COLO668 (cell line): ENCODE measurements at regions not wholly inside any gene's neighbourhood (a gene's known extent, or its start where the extent isn't known, plus 50 kb on each side); places are given as distances from the start of the nearest gene placed in this dataset.
A peak's percentile ranks its signal among the peaks of the same experiment; 100 is the strongest.
"Not testable (repeated sequence)": the region's sequence is repeated elsewhere in the genome, so short reads cannot be mapped to it uniquely, and the experiment has no call there.

Source experiments
- DNase-seq: peaks from one replicate; lab custom pipeline; 2025; ENCODE audit not compliant: unreplicated experiment; lab: John Stamatoyannopoulos, UW

GRCh38 chr4:115956054-115956796, 842.8 kb upstream of the NDST4 start:
- DNase-seq: not testable (repeated sequence)

DNA sequence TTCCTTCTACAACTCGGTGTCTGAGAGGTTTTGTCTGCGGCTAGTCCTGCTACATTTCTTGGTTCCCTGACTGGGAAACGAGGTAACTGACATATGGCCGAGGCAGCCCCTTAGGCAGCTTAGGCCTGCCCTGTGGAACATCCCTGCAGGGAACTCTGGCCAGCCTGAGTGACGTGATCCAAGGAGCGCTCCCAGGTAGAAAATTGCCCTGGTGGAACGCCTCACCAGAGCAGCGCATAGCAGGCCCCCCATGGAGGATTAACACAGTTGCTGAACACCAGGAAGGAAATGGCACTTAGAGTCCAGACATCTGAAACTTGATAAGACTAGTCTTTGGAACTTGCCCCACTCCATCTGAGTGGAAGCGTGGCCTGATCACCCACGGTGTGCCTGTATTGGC, 837.4 kb upstream of the NDST4 start:
- DNase-seq: no peak

GRCh38 chr4:115949974-115950743, 836.7 kb upstream of the NDST4 start:
- not testable (repeated sequence) for DNase-seq

- no peak for DNase-seq
Measured at GRCh38 chr4:115945026-115945425, 831.6 kb upstream of the NDST4 start.

DNA sequence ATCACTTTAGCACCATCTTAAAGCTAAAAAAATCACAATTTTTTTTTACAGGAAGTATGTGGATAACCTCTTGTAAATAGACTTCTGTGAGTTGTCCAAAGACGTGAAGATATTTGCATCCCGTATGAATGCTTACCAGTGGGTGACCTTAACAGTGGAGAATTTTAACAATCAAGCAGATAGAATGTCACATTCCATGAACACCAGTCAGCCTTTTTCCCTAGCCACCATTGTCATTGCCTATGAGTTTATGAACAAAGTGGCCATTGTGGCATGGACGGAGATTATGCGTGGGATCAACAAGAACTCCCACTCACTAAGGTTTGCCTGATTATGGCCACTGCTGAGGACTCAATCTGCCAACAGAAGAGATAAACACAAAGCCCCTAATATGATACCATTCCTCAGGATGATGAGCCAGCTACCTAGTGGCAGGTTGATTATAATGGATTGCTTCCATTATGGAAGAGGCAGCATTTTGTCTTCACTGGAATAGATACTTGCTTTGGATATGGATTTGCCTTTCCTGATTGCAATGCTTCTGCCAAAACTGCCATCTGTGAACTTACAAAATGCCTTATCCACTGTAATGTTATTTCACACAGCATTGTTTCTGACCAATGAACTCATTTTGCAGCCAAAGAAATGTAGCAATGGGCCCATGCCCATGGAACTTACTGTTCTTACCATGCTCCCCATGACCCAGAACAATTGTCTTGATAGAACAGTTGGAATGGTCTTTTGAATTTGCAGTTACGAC, 830.9 kb upstream of the NDST4 start:
- no peak for DNase-seq

- no peak for DNase-seq
Measured at GRCh38 chr4:115938764-115939443, 825.5 kb upstream of the NDST4 start.

DNA sequence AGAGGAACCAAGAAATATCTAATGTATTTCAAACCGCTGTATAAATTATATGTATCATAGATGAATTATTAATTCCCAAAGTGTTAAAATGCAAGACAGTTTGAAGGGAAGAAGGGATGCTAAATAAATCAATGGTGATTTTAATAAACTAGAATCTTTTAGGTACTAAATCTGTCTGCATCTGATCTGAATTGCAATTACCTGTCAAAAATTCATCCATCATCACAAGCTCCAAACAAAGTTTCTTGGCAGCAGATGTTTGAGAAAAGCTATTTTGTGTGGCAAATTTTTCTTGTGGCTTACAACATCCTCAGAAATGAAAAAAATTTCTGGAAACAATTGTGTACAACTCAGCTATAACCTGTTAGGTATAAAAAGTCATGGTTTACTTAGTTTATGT, 816.0 kb upstream of the NDST4 start:
- DNase-seq: no peak

GRCh38 chr4:115927382-115927781, 814.0 kb upstream of the NDST4 start:
- DNase-seq: no peak

DNA sequence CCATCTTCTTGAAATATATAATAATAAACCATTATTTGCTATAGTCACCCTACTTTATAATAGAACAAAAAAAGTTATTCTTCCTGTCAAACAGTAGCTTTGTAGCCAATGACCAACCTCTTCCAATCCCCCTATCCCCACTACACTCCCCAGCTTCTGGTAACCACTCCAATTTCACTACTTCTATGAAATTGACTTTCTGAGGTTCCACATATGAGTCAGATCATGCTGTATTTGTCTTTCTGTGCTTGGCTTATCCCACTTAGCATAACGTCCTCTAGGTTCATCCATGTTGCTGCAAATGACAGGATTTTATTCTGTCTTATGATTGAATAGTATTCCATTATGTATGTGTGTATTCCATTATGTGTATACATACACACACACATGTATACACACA, 809.7 kb upstream of the NDST4 start:
- DNase-seq: no peak

GRCh38 chr4:115920637-115921036, 807.2 kb upstream of the NDST4 start:
- no peak for DNase-seq

- DNase-seq: no peak
Measured at GRCh38 chr4:115918149-115918548, 804.7 kb upstream of the NDST4 start.

GRCh38 chr4:115906428-115906827, 793.0 kb upstream of the NDST4 start:
- DNase-seq: no peak

DNA sequence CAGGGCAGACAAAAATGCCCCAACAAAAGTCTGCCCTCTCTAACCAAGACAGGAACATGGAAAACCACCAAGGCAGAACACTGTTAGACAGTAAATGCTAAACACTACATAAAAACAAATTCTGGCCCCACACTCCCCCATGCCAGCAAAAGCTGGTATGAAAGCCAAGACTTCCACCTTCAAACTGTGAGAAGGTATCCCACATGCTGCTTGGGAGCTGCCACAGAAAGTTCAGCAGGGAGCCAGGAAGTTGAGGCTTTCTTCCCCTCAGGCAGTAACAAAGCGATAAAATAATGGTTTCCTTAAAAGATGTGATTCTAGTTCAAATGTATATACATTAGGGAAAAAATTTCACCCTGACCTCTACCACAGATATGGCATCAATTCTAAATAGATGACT, 770.4 kb upstream of the NDST4 start:
- DNase-seq: no peak

DNA sequence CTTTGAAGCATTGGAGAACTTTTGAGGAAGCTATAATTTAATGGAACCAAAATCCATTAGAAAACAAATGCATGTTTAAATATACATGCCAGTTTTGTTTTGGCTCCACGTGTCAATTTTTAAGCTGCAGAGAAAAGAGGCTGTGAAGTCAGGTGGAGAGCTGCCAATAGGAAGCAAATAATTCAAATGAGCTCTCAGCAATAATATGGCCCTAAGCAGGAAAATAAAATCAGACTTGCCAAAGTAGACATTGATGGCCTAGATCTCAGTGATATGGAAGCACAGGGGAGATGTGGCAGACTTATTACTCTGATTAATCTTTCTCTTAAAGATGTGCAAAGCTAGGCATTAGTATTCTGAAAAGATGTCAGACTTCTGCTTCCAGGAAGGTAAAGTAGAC, 769.8 kb upstream of the NDST4 start:
- no peak for DNase-seq

DNA sequence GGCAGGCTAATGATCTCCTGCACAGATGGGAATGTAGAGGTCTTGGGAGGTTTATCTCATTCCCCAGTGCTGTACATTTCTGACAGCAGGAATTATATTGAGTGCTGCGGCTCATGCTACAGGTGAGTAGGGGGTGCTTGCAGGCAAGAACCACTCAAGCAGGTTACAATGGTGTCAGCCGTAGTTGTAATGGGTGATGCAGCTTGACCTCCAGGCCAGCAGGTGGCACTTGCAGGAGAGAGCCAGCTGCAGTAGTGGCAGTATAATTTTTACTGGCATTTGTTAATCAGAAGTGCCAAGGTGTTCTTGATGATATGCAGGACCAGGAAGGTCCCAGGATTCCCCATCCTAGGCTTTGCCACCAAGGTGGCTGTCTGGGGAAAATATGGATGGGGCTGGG, 759.6 kb upstream of the NDST4 start:
- no peak for DNase-seq

- no peak for DNase-seq
Measured at GRCh38 chr4:115871596-115871995, 758.2 kb upstream of the NDST4 start.

GRCh38 chr4:115866364-115866896, 753.0 kb upstream of the NDST4 start:
- DNase-seq: no peak

DNA sequence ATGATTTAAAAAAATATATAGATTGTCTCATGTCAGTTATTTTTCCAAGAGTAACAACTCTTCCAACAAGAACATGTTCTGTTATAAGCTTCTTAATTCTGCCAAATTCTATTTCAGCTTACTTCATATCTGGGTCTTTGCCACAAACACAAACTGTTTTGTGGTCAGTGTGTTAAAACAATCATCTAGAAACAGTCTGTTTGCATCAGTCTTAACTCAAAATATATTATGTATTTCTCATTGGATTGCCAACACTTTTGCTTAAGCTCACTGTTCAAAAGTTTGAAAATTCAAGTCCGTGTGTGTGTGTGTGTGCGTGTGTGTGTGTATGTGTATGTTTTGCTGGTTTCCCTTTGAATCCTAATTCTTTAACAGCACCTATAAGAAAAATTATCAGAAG, 752.3 kb upstream of the NDST4 start:
- DNase-seq: no peak

DNA sequence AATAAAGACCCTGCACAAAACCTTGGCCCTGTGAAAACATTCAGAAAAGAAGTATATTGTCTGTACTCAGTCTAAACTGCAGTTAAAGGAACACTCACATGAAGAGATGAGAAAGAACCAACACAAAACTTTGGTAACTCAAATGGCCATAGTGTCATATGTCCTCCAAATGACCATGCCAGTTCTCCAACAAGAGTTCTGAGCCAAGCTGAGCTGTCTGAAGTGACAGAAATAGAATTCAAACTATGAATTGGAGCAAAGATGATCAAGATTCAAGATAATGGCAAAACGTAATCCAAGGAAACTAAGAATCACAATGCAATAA, 739.3 kb upstream of the NDST4 start:
- DNase-seq: no peak

GRCh38 chr4:115851918-115852766, 738.7 kb upstream of the NDST4 start:
- DNase-seq: peak; percentile 31
